ENCODE measurements at regions not wholly inside any gene's neighbourhood (a gene's known extent, or its start where the extent isn't known, plus 50 kb on each side); places are given as distances from the start of the nearest gene placed in this dataset.

GRCh38 chr6:144544266-144544830 is 259.2 kb downstream of the UTRN start:
- TF ChIP-seq CTCF (CRISPR knock-in tag; IDR thresholded peaks at IDR 0.05) = no peak
- no peak for TF ChIP-seq CCAR2 (optimal IDR thresholded peaks at IDR 0.05; ENCODE audit: low read depth, low read length)
- no peak for TF ChIP-seq ZFP36 (IDR thresholded peaks at IDR 0.05; ENCODE audit: borderline replicate concordance, low read depth, low read length, partially characterized antibody)
- TF ChIP-seq ZFP82 (CRISPR knock-in tag; IDR thresholded peaks at IDR 0.05; ENCODE audit: borderline replicate concordance) = no peak
- TF ChIP-seq REST (IDR thresholded peaks at IDR 0.05; ENCODE audit: borderline replicate concordance in 1 of 2, low read depth in 1 of 2, low read length in 2 of 2) = no peak
- TF ChIP-seq ARNT (IDR thresholded peaks at IDR 0.05) = no peak
- no peak for TF ChIP-seq ZFP37 (CRISPR knock-in tag; IDR thresholded peaks at IDR 0.05; ENCODE audit: borderline replicate concordance)
- no peak for TF ChIP-seq THAP7 (CRISPR knock-in tag; IDR thresholded peaks at IDR 0.05)
- no peak for TF ChIP-seq ETV6 (CRISPR knock-in tag; conservative IDR thresholded peaks at IDR 0.05)
- no peak for TF ChIP-seq SMAD3 (CRISPR knock-in tag; IDR thresholded peaks at IDR 0.05)

Data from HepG2 (cell line).